Dendritic cell treated with granulocyte-macrophage colony-stimulating factor and Interleukin-4, amounts not matched to agents 40 ng/mL and 50 ng/mL, for 4 days (primary cell): ENCODE measurements at regions not wholly inside any gene's neighbourhood (a gene's known extent, or its start where the extent isn't known, plus 50 kb on each side); places are given as distances from the start of the nearest gene placed in this dataset.

ENCODE experiments used
- H3K27ac Mint-ChIP-seq: one replicate; pipeline ENCODE4 v1.8.0; 2022; ENCODE audit warnings: mild to moderate bottlenecking, mixed read lengths
- H3K27me3 Mint-ChIP-seq: one replicate; pipeline ENCODE4 v1.8.0; 2022; ENCODE audit warnings: mild to moderate bottlenecking, mixed read lengths
- H3K36me3 Mint-ChIP-seq: one replicate; pipeline ENCODE4 v1.8.0; 2022; ENCODE audit warnings: low read depth, mixed read lengths
- H3K4me1 Mint-ChIP-seq: one replicate; pipeline ENCODE4 v1.8.0; 2022; ENCODE audit warnings: low read depth, mixed read lengths
- H3K4me3 Mint-ChIP-seq: one replicate; pipeline ENCODE4 v1.8.0; 2022; ENCODE audit warnings: mild to moderate bottlenecking, moderate library complexity, mixed read lengths
- H3K9me3 Mint-ChIP-seq: one replicate; pipeline ENCODE4 v1.8.0; 2022; ENCODE audit warnings: mixed read lengths
- intact Hi-C: fragments of 100-400 bp; cut with micrococcal nuclease; formaldehyde crosslinking; loops from one replicate; pipeline ENCODE4 v1.15.0; 2022

- Mint-ChIP-seq H3K9me3 (no peaks in the 10 kb centered on the region), H3K4me1 (no peaks in the 10 kb centered on the region), H3K36me3 (no peaks in the 10 kb centered on the region), H3K27me3 (no peaks in the 10 kb centered on the region), H3K4me3 (no peak overlapping the region), H3K27ac (no peak overlapping the region)
- intact Hi-C loops: no loop called here
These were observed 332.9 kb downstream of the RNF144B start for GRCh38 chr6:18720075-18720474.

GRCh38 chr6:18724056-18724455, 336.9 kb downstream of the RNF144B start:
- no peaks in the 10 kb centered on the region for H3K27me3 Mint-ChIP-seq
- intact Hi-C loops: no loop called here
- no peak overlapping the region for H3K27ac Mint-ChIP-seq
- H3K4me1 Mint-ChIP-seq: no peaks in the 10 kb centered on the region
- no peak overlapping the region for H3K4me3 Mint-ChIP-seq
- H3K36me3 Mint-ChIP-seq: no peaks in the 10 kb centered on the region
- peaks cover 9% of the 10 kb centered on the region for H3K9me3 Mint-ChIP-seq

GRCh38 chr6:18725449-18725848, 338.3 kb downstream of the RNF144B start:
- Mint-ChIP-seq H3K9me3 (peaks cover 9% of the 10 kb centered on the region), H3K4me3 (no peak overlapping the region), H3K27me3 (no peaks in the 10 kb centered on the region), H3K27ac (no peak overlapping the region), H3K36me3 (no peaks in the 10 kb centered on the region), H3K4me1 (no peaks in the 10 kb centered on the region)
- intact Hi-C loops: no loop called here

DNA sequence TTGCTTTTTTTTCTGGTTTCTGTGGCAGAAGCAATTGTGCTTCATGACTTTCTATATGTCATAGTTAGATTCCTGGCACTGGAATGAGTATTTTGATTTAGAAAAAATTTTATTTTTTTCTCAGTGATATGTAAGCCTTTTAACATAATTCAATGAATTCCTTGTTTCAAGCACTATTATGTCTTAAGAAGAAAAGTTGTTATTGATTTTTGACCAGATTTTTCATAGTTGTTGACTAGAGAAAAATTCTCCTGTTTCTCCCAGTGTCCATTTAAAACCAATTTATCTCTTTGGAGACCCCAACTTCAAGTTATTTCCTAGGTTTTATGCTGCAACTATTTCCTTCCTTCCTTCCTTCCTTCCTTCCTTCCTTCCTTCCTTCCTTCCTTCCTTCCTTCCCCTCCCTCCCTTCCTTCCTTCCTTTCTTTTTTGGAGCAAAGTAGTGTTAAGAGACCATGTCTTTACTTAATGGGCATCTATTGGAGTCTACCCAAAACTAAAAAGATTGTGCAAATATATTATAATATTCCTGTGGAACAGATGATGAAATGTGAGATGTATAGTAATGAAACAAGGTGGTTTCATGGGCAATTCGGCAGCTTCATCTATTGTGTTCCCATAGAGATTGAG, 346.9 kb downstream of the RNF144B start:
- Mint-ChIP-seq H3K4me3 (no peak overlapping the region), H3K27me3 (peaks cover 1% of the 10 kb centered on the region), H3K36me3 (no peaks in the 10 kb centered on the region), H3K27ac (no peak overlapping the region), H3K4me1 (no peaks in the 10 kb centered on the region), H3K9me3 (no peaks in the 10 kb centered on the region)
- intact Hi-C loops: no loop called here

DNA sequence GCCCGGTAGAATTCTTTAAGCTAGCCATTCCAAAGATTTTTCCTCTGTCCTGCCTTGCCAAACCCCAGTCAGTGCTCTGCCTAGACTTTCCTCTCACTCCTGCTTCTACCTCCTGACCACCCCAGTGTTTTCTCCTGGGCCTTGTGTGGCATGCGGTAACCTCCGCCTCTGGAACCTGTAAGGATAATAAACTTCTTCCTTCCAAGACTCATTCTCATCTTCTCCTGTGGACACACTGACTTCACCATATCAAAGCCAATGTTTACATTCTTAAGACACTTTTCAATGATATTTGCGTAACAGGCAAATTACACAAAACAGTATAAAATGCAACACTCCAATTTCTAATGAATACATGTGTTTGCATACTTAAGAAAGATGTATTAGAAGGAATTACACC, 354.6 kb downstream of the RNF144B start:
- no peak overlapping the region for H3K27ac Mint-ChIP-seq
- H3K4me1 Mint-ChIP-seq: no peaks in the 10 kb centered on the region
- intact Hi-C loops: no loop called here
- H3K36me3 Mint-ChIP-seq: no peaks in the 10 kb centered on the region
- H3K9me3 Mint-ChIP-seq: no peaks in the 10 kb centered on the region
- peaks cover 1% of the 10 kb centered on the region for H3K27me3 Mint-ChIP-seq
- no peak overlapping the region for H3K4me3 Mint-ChIP-seq

DNA sequence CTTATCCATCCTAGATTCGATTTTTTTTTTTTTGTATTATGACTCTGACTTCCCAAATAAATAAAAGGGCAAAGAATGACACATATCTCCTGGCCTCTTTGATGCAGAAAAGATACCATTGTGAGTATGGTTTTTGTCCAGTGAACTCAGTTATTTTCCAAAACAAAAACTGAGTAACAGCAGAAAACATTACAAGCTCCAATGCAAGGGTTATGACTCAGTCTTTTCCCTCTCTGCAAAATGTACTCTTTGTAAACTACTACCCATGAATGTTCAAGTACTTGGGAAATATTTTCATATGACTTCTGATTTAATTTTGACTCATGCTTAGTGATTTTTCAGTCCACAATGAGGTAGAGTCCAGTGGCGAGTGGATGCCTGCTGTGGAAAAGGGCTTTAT, 355.3 kb downstream of the RNF144B start:
- Mint-ChIP-seq H3K4me3 (no peak overlapping the region), H3K4me1 (no peaks in the 10 kb centered on the region), H3K9me3 (no peaks in the 10 kb centered on the region), H3K27me3 (peaks cover 1% of the 10 kb centered on the region), H3K36me3 (no peaks in the 10 kb centered on the region), H3K27ac (no peak overlapping the region)
- intact Hi-C loops: no loop called here

DNA sequence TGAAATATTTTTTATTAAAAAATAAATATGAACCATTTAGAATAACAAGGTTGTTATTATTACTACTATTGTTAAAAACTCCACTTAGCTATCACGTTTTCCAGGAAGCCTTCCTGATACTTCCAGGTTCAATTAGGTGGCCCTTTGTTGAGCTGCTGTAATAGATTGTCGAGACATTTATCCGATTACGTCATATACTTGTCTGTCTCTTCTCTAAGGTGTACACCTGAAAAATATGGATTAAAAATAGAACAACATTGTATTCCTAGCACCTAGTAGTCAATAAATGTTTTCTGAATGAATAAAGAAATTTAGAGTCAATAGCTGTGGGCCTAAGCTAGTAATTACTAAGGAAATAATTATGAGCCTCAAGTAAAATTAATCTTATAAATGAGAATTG, 359.6 kb downstream of the RNF144B start:
- Mint-ChIP-seq H3K4me3 (no peak overlapping the region), H3K9me3 (no peaks in the 10 kb centered on the region), H3K4me1 (no peaks in the 10 kb centered on the region), H3K36me3 (no peaks in the 10 kb centered on the region), H3K27ac (no peak overlapping the region), H3K27me3 (no peaks in the 10 kb centered on the region)
- intact Hi-C loops: no loop called here

GRCh38 chr6:18748314-18748713, 361.2 kb downstream of the RNF144B start:
- intact Hi-C loops: no loop called here
- Mint-ChIP-seq H3K36me3 (no peaks in the 10 kb centered on the region), H3K27me3 (no peaks in the 10 kb centered on the region), H3K27ac (no peak overlapping the region), H3K4me3 (no peak overlapping the region), H3K4me1 (no peaks in the 10 kb centered on the region), H3K9me3 (no peaks in the 10 kb centered on the region)

- H3K4me1 Mint-ChIP-seq: no peaks in the 10 kb centered on the region
- no peaks in the 10 kb centered on the region for H3K27me3 Mint-ChIP-seq
- H3K9me3 Mint-ChIP-seq: no peaks in the 10 kb centered on the region
- no peaks in the 10 kb centered on the region for H3K36me3 Mint-ChIP-seq
- intact Hi-C loops: no loop called here
- H3K4me3 Mint-ChIP-seq: no peak overlapping the region
- no peak overlapping the region for H3K27ac Mint-ChIP-seq
These were observed 365.3 kb downstream of the RNF144B start for GRCh38 chr6:18752278-18753068.

- intact Hi-C loops: no loop called here
- no peaks in the 10 kb centered on the region for H3K9me3 Mint-ChIP-seq
- no peaks in the 10 kb centered on the region for H3K27me3 Mint-ChIP-seq
- H3K4me1 Mint-ChIP-seq: no peaks in the 10 kb centered on the region
- H3K27ac Mint-ChIP-seq: no peak overlapping the region
- no peak overlapping the region for H3K4me3 Mint-ChIP-seq
- no peaks in the 10 kb centered on the region for H3K36me3 Mint-ChIP-seq
These were observed 365.9 kb downstream of the RNF144B start for GRCh38 chr6:18753076-18753475.

- Mint-ChIP-seq H3K27ac (no peak overlapping the region), H3K9me3 (peaks cover 1% of the 10 kb centered on the region), H3K4me3 (no peak overlapping the region), H3K36me3 (no peaks in the 10 kb centered on the region), H3K27me3 (no peaks in the 10 kb centered on the region), H3K4me1 (no peaks in the 10 kb centered on the region)
- intact Hi-C loops: no loop called here
These were observed 375.9 kb downstream of the RNF144B start for GRCh38 chr6:18763086-18763485.

DNA sequence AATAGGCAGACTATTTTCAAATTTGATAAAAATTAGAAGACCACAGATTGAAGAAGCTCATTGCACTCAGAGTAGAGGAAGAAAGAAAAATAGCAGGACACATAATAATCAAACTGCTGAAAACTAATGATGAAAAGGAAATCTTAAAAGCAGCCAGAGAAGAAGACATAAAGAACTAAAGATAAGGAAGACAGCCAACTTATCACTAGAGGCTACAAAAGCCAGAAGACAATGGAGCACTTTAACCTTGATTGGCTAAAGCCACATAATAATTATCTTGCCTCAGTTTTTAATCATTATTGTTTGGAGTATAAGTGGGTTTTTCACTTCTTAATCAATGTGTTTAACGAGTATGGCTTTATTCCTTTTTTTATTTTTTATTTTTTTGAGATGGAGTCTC, 397.6 kb downstream of the RNF144B start:
- Mint-ChIP-seq H3K4me1 (no peaks in the 10 kb centered on the region), H3K27ac (no peak overlapping the region), H3K36me3 (no peaks in the 10 kb centered on the region), H3K4me3 (no peak overlapping the region), H3K27me3 (no peaks in the 10 kb centered on the region), H3K9me3 (peaks cover 30% of the 10 kb centered on the region)
- intact Hi-C loops: no loop called here

GRCh38 chr6:18785810-18786490, 398.8 kb downstream of the RNF144B start:
- intact Hi-C loops: no loop called here
- Mint-ChIP-seq H3K4me3 (no peak overlapping the region), H3K27ac (no peak overlapping the region), H3K36me3 (no peaks in the 10 kb centered on the region), H3K9me3 (peaks cover 30% of the 10 kb centered on the region), H3K4me1 (no peaks in the 10 kb centered on the region), H3K27me3 (no peaks in the 10 kb centered on the region)

DNA sequence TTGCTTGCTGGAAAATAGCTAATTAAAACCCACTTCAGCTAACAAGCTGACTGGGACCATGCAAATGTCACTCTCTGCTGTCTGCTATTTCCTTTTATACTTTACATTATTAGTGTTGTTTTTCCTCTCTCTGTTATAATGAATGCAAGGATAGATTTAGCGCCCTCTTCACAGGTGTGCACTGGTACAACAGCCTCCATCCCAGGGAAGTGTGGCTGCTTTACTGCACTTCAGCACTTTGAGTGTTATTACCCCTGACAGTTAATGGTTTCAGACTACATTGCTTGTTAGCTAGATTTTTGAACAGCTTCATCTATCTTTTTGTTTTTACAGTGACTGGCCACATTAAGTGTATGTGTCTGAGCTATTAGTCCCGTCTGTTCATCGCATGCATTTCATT, 405.7 kb downstream of the RNF144B start:
- H3K4me3 Mint-ChIP-seq: no peak overlapping the region
- intact Hi-C loops: no loop called here
- peaks cover 29% of the 10 kb centered on the region for H3K9me3 Mint-ChIP-seq
- H3K27ac Mint-ChIP-seq: no peak overlapping the region
- no peaks in the 10 kb centered on the region for H3K4me1 Mint-ChIP-seq
- no peaks in the 10 kb centered on the region for H3K27me3 Mint-ChIP-seq
- H3K36me3 Mint-ChIP-seq: no peaks in the 10 kb centered on the region
